Endothelial cell of umbilical vein (primary cell): ENCODE measurements at regions not wholly inside any gene's neighbourhood (a gene's known extent, or its start where the extent isn't known, plus 50 kb on each side); places are given as distances from the start of the nearest gene placed in this dataset.

ENCODE experiments used
- CTCF ChIP-seq, 2 donors: IDR thresholded peaks; 1 replicate in 1 of 2; 2 replicates in 1 of 2; pipeline ENCODE4 v1.5.1; 2011; ENCODE audit warnings: low read length in 2 of 2, mild to moderate bottlenecking in 2 of 2, moderate library complexity in 2 of 2, control low read depth in 1 of 2, inconsistent platforms in 1 of 2, low read depth in 1 of 2; ENCODE audit not compliant: insufficient read depth in 1 of 2; ENCODE audit errors: extremely low read depth in 1 of 2
- EZH2 ChIP-seq: IDR thresholded peaks from 2 replicates; pipeline ENCODE4 v1.6.1; 2012; ENCODE audit warnings: borderline replicate concordance, low read depth, mild to moderate bottlenecking, moderate library complexity, low read length, inconsistent platforms; ENCODE audit not compliant: severe bottlenecking
- GATA2 ChIP-seq: IDR thresholded peaks from 2 replicates; pipeline ENCODE4 v1.7.0; 2011; ENCODE audit warnings: low read depth, mild to moderate bottlenecking, moderate library complexity, mixed read lengths, low read length; ENCODE audit not compliant: insufficient read length, insufficient read depth
- MAX ChIP-seq: IDR thresholded peaks from 2 replicates; pipeline ENCODE4 v1.6.1; 2011; ENCODE audit not compliant: insufficient read depth, insufficient read length
- MYC ChIP-seq: IDR thresholded peaks from one replicate; pipeline ENCODE4 v1.6.1; 2011; ENCODE audit warnings: mild to moderate bottlenecking, low read depth, low read length
- POLR2A ChIP-seq: IDR thresholded peaks from 2 replicates; pipeline ENCODE4 v1.6.1; 2012; ENCODE audit warnings: low read depth, mild to moderate bottlenecking, control low read depth, low read length
- POLR2AphosphoS5 ChIP-seq: IDR thresholded peaks from 2 replicates; pipeline ENCODE4 v1.6.1; 2012; ENCODE audit warnings: low read depth, mild to moderate bottlenecking, control low read depth, low read length, moderate library complexity; ENCODE audit not compliant: insufficient read depth

- no peak for TF ChIP-seq EZH2
- no peak for TF ChIP-seq POLR2A
- TF ChIP-seq CTCF (IDR thresholded peaks at IDR 0.05; ENCODE audit: extremely low read depth in 1 of 2, insufficient read depth in 1 of 2, low read depth in 1 of 2, low read length in 2 of 2): no peak
- no peak for TF ChIP-seq MYC
- no peak for TF ChIP-seq GATA2
- no peak for TF ChIP-seq POLR2AphosphoS5
- no peak for TF ChIP-seq MAX
Observed at GRCh38 chr5:119740225-119740624, 110.9 kb downstream of the FAM170A start.
